HEK293 (cell line): ENCODE measurements at regions not wholly inside any gene's neighbourhood (a gene's known extent, or its start where the extent isn't known, plus 50 kb on each side); places are given as distances from the start of the nearest gene placed in this dataset.

Experiments
- CTCF ChIA-PET: fragments of 350-600 bp; formaldehyde crosslinking; extraction: SDS; loops from one replicate; lab custom pipeline; 2021; ENCODE audit warnings: antibody characterized with exemption; lab: Yijun Ruan, JAX
- POLR2A ChIA-PET: fragments of 300-600 bp; formaldehyde crosslinking; extraction: SDS; loops from one replicate; lab custom pipeline; 2020; ENCODE audit warnings: antibody characterized with exemption, inconsistent platforms; lab: Yijun Ruan, JAX
- H3K27ac ChIP-seq: fragments of 200-500 bp; sonication (Bioruptor generic); 2 replicates; pipeline ENCODE4 v1.5.1; 2014; ENCODE audit warnings: low read depth, low read length, control low read depth, inconsistent platforms; ENCODE audit errors: extremely low read depth
- H3K36me3 ChIP-seq, 2 experiments: fragments of 200-500 bp in 1 of 2; sonication (Bioruptor generic) in 1 of 2; 1 replicate in 1 of 2; 2 replicates in 1 of 2; pipeline ENCODE4 v1.5.1; 2014 to 2017; ENCODE audit warnings: inconsistent platforms in 2 of 2, low read length in 2 of 2; ENCODE audit not compliant: control insufficient read depth in 2 of 2, insufficient read depth in 1 of 2
- H3K4me1 ChIP-seq: fragments of 200-500 bp; sonication (Bioruptor generic); 2 replicates; pipeline ENCODE4 v1.5.1; 2014; ENCODE audit warnings: mild to moderate bottlenecking, low read length, inconsistent platforms; ENCODE audit not compliant: control insufficient read depth, insufficient read depth
- H3K4me3 ChIP-seq: 2 replicates; pipeline ENCODE4 v1.5.1; 2011; ENCODE audit warnings: low read depth, mild to moderate bottlenecking, control low read depth, low read length, moderate library complexity
- H3K9me3 ChIP-seq: fragments of 200-500 bp; sonication (Bioruptor generic); 2 replicates; pipeline ENCODE4 v1.5.1; 2014; ENCODE audit warnings: low read depth, low read length, inconsistent platforms; ENCODE audit not compliant: control insufficient read depth, insufficient read depth
- EGR2 ChIP-seq: fragments of 450-650 bp; formaldehyde crosslinking; IDR thresholded peaks from 2 replicates; pipeline ENCODE4 v1.5.1; 2016; ENCODE audit warnings: low read depth, missing biosample characterization, missing genetic modification characterization
- PRDM4 ChIP-seq: fragments of 450-650 bp; formaldehyde crosslinking; IDR thresholded peaks from 2 replicates; pipeline ENCODE4 v1.5.1; 2017; ENCODE audit warnings: missing biosample characterization, missing genetic modification characterization
- RBAK ChIP-seq: fragments of 450-650 bp; formaldehyde crosslinking; IDR thresholded peaks from 2 replicates; pipeline ENCODE4 v1.5.1; 2016; ENCODE audit warnings: missing biosample characterization, missing genetic modification characterization
- SALL2 ChIP-seq: fragments of 450-650 bp; formaldehyde crosslinking; IDR thresholded peaks from 2 replicates; pipeline ENCODE4 v1.5.0; 2017; ENCODE audit warnings: missing biosample characterization, mild to moderate bottlenecking, missing genetic modification characterization, borderline replicate concordance
- SCRT2 ChIP-seq: fragments of 450-650 bp; formaldehyde crosslinking; IDR thresholded peaks from 2 replicates; pipeline ENCODE4 v1.5.1; 2016; ENCODE audit warnings: missing biosample characterization, missing genetic modification characterization
- SETDB1 ChIP-seq: IDR thresholded peaks from one replicate; pipeline ENCODE4 v1.6.1; 2017; ENCODE audit warnings: mild to moderate bottlenecking, low read length, moderate library complexity, mixed read lengths; ENCODE audit not compliant: insufficient read length
- TRIM28 ChIP-seq: IDR thresholded peaks from 2 replicates; pipeline ENCODE4 v1.6.1; 2011; ENCODE audit warnings: low read length, control low read depth, borderline replicate concordance
- ZBTB11 ChIP-seq: fragments of 450-650 bp; formaldehyde crosslinking; conservative IDR thresholded peaks from 2 replicates; pipeline ENCODE4 v1.5.1; 2016; ENCODE audit warnings: low read depth, missing biosample characterization, missing genetic modification characterization
- ZBTB48 ChIP-seq: fragments of 450-650 bp; formaldehyde crosslinking; IDR thresholded peaks from 2 replicates; pipeline ENCODE4 v1.5.1; 2016; ENCODE audit warnings: missing biosample characterization, missing genetic modification characterization
- ZNF112 ChIP-seq: fragments of 450-650 bp; formaldehyde crosslinking; IDR thresholded peaks from 2 replicates; pipeline ENCODE4 v1.5.0; 2017; ENCODE audit warnings: missing biosample characterization, missing genetic modification characterization
- ZNF121 ChIP-seq: fragments of 450-650 bp; formaldehyde crosslinking; IDR thresholded peaks from 2 replicates; pipeline ENCODE4 v1.5.1; 2016; ENCODE audit warnings: missing biosample characterization, missing genetic modification characterization
- ZNF174 ChIP-seq: fragments of 450-650 bp; formaldehyde crosslinking; IDR thresholded peaks from 2 replicates; pipeline ENCODE4 v1.5.0; 2017; ENCODE audit warnings: missing biosample characterization, mild to moderate bottlenecking, missing genetic modification characterization
- ZNF239 ChIP-seq: fragments of 450-650 bp; formaldehyde crosslinking; IDR thresholded peaks from 2 replicates; pipeline ENCODE4 v1.5.1; 2016; ENCODE audit warnings: missing biosample characterization, missing genetic modification characterization
- ZNF433 ChIP-seq: fragments of 450-650 bp; formaldehyde crosslinking; IDR thresholded peaks from 2 replicates; pipeline ENCODE4 v1.5.1; 2016; ENCODE audit warnings: missing biosample characterization, missing genetic modification characterization, low read depth
- ZNF513 ChIP-seq: fragments of 450-650 bp; IDR thresholded peaks from 2 replicates; pipeline ENCODE4 v1.5.1; 2018; ENCODE audit warnings: missing biosample characterization, missing genetic modification characterization
- ZNF600 ChIP-seq: fragments of 450-650 bp; formaldehyde crosslinking; IDR thresholded peaks from 2 replicates; pipeline ENCODE4 v1.5.1; 2016; ENCODE audit warnings: missing biosample characterization, missing genetic modification characterization
- ZNF692 ChIP-seq: fragments of 450-650 bp; formaldehyde crosslinking; IDR thresholded peaks from 2 replicates; pipeline ENCODE4 v1.5.1; 2016; ENCODE audit warnings: missing biosample characterization, missing genetic modification characterization
- ZNF707 ChIP-seq: fragments of 450-650 bp; formaldehyde crosslinking; IDR thresholded peaks from 2 replicates; pipeline ENCODE4 v1.5.1; 2016; ENCODE audit warnings: missing biosample characterization, missing genetic modification characterization
- ZNF830 ChIP-seq: fragments of 450-650 bp; IDR thresholded peaks from 2 replicates; pipeline ENCODE4 v1.5.0; 2018; ENCODE audit warnings: missing biosample characterization, missing genetic modification characterization, low read depth, mild to moderate bottlenecking, moderate library complexity
- ZSCAN5A ChIP-seq: fragments of 450-650 bp; formaldehyde crosslinking; IDR thresholded peaks from 2 replicates; pipeline ENCODE4 v1.5.1; 2016; ENCODE audit warnings: missing biosample characterization, missing genetic modification characterization
- ZXDB ChIP-seq: fragments of 450-650 bp; formaldehyde crosslinking; IDR thresholded peaks from 2 replicates; pipeline ENCODE4 v1.5.1; 2016; ENCODE audit warnings: missing biosample characterization, missing genetic modification characterization

DNA sequence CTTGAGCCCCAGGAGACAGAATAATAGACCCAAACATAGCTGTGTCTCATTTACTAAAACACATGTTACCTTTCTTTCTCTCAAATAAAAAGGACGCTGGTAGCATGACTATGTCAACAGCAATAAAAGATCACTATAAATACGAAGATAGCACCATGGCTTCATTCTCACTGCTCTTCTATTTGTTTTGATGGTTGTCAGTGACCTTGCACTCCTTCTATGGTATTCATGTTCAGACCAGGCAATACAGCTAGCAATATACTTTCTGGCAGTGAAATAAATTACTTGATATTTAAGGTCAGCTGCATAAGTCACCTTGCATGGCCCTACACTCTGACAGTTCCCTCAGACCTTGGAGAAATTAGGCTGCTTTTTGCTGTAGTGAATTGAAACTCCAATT, 263.2 kb upstream of the CDH7 start (continued):
- no peak for TF ChIP-seq ZNF513 (tag by site-specific recombination)

- no peak overlapping the region for H3K27ac ChIP-seq
- no peaks in the 10 kb centered on the region for H3K9me3 ChIP-seq
- CTCF ChIA-PET = no interaction called here
- TF ChIP-seq ZNF692 (tag by site-specific recombination) = no peak
- no peak for TF ChIP-seq EGR2 (tag by site-specific recombination)
- TF ChIP-seq RBAK (tag by site-specific recombination) = no peak
- no peak for TF ChIP-seq ZNF707 (tag by site-specific recombination)
- TF ChIP-seq ZBTB11 (tag by site-specific recombination) = no peak
- TF ChIP-seq ZNF121 (tag by site-specific recombination) = no peak
- no peak for TF ChIP-seq ZNF174
- TF ChIP-seq ZNF830 = no peak
- no peak for TF ChIP-seq SALL2 (tag by site-specific recombination)
- TF ChIP-seq ZNF600 (tag by site-specific recombination) = no peak
- TF ChIP-seq PRDM4 (tag by site-specific recombination) = no peak
- no peak for TF ChIP-seq SETDB1
- TF ChIP-seq TRIM28 = no peak
- no peaks in the 10 kb centered on the region for H3K36me3 ChIP-seq
- H3K4me3 ChIP-seq = no peak overlapping the region
- no peaks in the 10 kb centered on the region for H3K4me1 ChIP-seq
- POLR2A ChIA-PET = no interaction called here
Measured at GRCh38 chr18:65477455-65477854, 273.4 kb upstream of the CDH7 start.

GRCh38 chr18:65468881-65469280, 281.9 kb upstream of the CDH7 start:
- Histone ChIP-seq H3K4me3 (no peak overlapping the region), H3K4me1 (no peaks in the 10 kb centered on the region), H3K27ac (no peak overlapping the region), H3K9me3 (no peaks in the 10 kb centered on the region), H3K36me3 (no peaks in the 10 kb centered on the region)
- CTCF ChIA-PET = interaction anchor here (0.6 kb wide), 1 partner anchor 834 kb away, joined by 3 read pairs; no protein-coding TSS in a partner anchor
- POLR2A ChIA-PET = no interaction called here
- TF ChIP-seq SCRT2 (tag by site-specific recombination) (no peak), ZNF433 (tag by site-specific recombination) (no peak), ZNF112 (tag by site-specific recombination) (no peak), ZNF174 (no peak), ZNF239 (tag by site-specific recombination) (no peak), ZBTB48 (tag by site-specific recombination) (no peak), ZSCAN5A (tag by site-specific recombination) (no peak), ZXDB (tag by site-specific recombination) (no peak)
